22Rv1 (cell line): ENCODE measurements at regions not wholly inside any gene's neighbourhood (a gene's known extent, or its start where the extent isn't known, plus 50 kb on each side); places are given as distances from the start of the nearest gene placed in this dataset.

ENCODE experiments used
- H3K27ac ChIP-seq: fragments of 450-650 bp; 2 replicates; pipeline ENCODE4 v1.5.1; 2017
- ZFX ChIP-seq: fragments of 450-650 bp; IDR thresholded peaks from 2 replicates; pipeline ENCODE4 v1.6.1; 2017; ENCODE audit warnings: antibody characterized with exemption, borderline replicate concordance
- TF ChIP-seq, protein P1 (sequence below): fragments of 450-650 bp; IDR thresholded peaks from 2 replicates; pipeline ENCODE4 v1.5.1; 2017; ENCODE audit warnings: mild to moderate bottlenecking

DNA sequence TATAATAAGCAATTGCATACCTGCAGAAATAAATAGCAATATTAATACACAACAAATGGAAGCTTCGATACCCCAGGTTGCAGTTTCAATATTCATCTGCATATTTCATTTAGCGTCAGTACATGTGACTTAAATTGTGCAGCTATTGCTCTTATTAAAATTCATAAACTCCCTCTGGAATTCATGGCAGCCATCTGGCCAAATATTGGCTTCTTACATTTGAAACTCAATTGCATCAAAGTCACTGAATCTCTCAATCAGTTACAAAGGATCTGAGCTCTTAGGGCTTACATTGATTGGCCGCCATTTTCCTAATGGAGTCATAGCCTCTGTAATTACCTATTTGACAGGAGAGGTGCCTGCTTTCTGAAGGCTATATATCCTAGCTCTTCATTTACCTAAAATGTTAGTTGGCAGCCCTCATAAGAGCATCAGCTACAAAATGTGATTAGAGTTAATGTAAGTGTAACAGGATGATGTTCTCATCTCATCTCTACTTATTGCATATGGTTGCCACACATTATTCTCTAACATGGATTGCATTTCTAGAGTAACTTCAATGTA lies 453.5 kb downstream of the CAAP1 start:
- TF ChIP-seq, protein P1, sequence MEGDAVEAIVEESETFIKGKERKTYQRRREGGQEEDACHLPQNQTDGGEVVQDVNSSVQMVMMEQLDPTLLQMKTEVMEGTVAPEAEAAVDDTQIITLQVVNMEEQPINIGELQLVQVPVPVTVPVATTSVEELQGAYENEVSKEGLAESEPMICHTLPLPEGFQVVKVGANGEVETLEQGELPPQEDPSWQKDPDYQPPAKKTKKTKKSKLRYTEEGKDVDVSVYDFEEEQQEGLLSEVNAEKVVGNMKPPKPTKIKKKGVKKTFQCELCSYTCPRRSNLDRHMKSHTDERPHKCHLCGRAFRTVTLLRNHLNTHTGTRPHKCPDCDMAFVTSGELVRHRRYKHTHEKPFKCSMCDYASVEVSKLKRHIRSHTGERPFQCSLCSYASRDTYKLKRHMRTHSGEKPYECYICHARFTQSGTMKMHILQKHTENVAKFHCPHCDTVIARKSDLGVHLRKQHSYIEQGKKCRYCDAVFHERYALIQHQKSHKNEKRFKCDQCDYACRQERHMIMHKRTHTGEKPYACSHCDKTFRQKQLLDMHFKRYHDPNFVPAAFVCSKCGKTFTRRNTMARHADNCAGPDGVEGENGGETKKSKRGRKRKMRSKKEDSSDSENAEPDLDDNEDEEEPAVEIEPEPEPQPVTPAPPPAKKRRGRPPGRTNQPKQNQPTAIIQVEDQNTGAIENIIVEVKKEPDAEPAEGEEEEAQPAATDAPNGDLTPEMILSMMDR, result no peak
- TF ChIP-seq ZFX, result no peak
- H3K27ac ChIP-seq, result no peak overlapping the region

DNA sequence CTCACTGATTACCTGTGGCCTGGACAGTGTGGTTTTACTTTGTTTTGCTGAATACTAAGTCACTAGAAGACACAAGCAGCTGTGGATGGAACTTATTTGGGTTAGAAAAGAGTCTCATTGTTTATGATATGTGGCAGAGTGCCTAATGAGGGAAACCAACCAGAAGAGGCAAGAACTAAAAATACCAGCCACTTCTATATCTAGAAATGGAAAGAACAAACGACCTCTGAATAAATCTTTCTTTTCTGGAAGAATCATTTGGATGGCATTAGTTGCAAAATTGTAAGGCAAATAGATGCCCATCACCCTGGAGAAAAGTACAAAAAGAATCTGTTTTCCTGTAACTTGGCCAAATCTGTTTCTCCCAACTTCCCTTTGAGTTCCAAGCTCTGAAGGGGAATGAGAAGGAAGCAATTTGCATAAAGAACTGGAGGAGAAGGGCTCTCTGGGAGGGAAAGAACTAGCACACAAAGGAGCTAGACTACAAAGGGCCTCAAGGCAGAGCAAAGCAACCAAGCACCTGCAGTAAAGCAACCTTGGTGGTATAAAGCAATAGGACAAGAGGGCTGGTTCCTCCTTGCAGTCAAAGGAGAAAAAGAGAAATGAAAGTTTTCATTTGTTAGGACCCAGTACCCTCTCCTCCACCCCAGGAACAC lies 455.4 kb downstream of the CAAP1 start:
- TF ChIP-seq, protein P1, result no peak
- TF ChIP-seq ZFX, result no peak
- H3K27ac ChIP-seq, result no peak overlapping the region

DNA sequence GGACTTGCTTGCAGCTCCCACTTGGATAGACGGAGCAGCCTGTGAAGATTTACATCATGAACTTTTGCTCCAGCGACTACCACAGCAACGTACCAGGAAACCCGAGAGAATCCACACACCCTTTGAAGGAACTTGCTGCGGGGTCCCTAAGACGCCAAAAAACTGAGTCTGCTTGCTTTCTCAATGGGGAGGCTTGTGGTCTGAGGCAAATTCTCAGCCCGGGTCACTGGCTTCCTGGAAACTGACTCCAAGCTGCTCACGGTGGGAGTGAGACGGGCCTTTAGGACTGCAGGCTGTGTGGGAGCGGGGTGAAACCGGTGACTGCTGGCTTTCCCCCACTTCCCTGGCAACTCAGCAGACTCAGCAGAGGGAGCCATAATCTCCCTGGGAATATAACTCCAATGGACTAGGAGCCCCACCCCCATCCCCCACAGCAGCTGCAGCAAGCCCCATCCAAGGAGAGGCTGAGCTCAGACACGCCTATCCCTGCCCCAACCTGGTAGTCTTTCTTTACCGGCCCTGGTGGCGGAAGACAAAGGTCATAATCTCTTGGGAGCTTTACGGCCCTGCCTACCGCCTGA lies 466.0 kb downstream of the CAAP1 start:
- no peak overlapping the region for H3K27ac ChIP-seq

DNA sequence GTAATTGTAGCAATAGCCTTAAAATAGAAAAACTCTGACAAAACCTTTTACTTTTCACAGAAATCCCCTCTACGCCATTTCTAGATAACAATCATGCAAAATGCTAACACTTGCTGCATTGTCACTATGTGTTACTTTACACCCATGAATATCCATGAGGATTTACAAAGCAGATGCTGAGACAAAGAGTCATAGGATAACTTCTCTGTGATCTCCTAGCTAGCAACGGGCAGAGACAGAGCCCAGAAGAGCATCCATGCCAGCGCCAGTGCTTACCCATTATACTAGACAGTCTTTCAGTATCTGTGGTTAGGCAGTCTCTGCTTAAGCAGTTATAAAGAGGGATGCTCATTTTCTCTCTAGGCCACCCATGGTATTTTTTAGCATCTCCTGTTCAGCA lies 474.1 kb downstream of the CAAP1 start:
- TF ChIP-seq, protein P1, result no peak
- TF ChIP-seq ZFX, result no peak
- H3K27ac ChIP-seq, result no peak overlapping the region

More for the DNA sequence above, 466.0 kb downstream of the CAAP1 start:
- TF ChIP-seq ZFX, result no peak
- TF ChIP-seq, protein P1, result no peak

DNA sequence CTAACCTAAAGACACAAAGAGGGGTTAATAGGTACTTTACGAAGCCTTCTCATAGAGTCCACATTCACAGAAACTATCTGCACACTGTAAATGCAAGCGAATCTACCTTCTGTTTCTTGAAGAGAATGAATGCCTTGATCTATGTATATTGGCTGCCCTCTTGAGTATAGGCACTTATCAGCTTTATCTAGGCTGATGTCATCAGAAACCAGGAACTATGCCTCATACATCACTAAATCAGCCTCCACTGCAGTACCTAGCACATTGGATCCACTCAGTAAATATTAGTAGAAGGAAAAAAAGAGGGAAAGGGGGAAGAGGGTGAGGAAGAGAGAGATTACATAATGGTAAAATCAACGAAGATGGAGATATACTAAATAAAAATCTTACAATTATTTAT lies 477.1 kb downstream of the CAAP1 start:
- H3K27ac ChIP-seq, result no peak overlapping the region
- TF ChIP-seq, protein P1, result no peak
- no peak for TF ChIP-seq ZFX

DNA sequence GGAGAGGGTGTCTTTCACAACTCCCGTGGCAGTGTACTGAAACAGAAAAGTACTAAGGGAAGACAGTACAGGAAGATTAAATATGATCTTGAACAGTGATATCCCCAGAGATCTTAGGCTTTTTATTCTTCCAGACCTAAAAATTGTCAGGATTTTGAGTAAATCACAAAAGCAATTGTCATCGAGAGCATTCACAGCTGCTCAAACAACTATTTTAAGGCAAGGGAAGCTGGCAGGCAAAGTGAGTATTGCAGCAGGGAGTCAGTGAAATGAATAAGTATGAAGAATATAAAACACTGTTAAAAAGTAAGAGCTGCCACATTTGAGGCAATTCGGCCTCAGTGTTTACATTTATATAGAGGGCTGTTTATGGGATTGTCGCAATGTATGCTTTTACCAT lies 479.0 kb downstream of the CAAP1 start:
- TF ChIP-seq ZFX, result no peak
- TF ChIP-seq, protein P1, result no peak
- no peak overlapping the region for H3K27ac ChIP-seq

DNA sequence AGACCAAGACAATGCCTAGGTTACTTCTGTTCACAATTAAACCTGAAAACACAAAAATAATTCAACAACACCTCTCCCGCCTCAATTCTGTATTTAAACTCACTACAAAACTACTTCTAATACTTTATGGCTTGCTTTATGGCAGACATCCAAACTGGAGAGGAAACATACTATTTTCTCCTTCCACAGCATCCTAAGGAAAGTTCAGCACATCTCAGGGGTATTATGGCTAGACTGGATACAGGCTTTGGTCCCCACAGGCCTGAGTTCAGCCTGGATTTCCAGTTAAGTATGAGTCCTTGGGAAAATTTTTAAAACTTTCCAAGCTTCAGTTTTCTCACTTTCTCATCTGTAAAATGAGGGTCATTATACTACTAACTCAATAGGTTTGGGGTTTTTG lies 480.2 kb downstream of the CAAP1 start:
- TF ChIP-seq ZFX, result no peak
- TF ChIP-seq, protein P1, result no peak
- no peak overlapping the region for H3K27ac ChIP-seq
